Epithelial cell of proximal tubule (primary cell): ENCODE measurements at regions not wholly inside any gene's neighbourhood (a gene's known extent, or its start where the extent isn't known, plus 50 kb on each side); places are given as distances from the start of the nearest gene placed in this dataset.
"Not testable (repeated sequence)": the region's sequence is repeated elsewhere in the genome, so short reads cannot be mapped to it uniquely, and the experiment has no call there.

ENCODE experiments used
- DNase-seq: peaks from one replicate; pipeline ENCODE4 v3.0.0-alpha.2; 2011; ENCODE audit warnings: low read depth
- H3K4me3 ChIP-seq: 2 replicates; pipeline ENCODE4 v1.5.1; 2011; ENCODE audit warnings: low read depth, mild to moderate bottlenecking, low read length
- CTCF ChIP-seq: conservative IDR thresholded peaks from 2 replicates; pipeline ENCODE4 v1.5.1; 2012; ENCODE audit warnings: low read depth, mild to moderate bottlenecking, low read length

DNA sequence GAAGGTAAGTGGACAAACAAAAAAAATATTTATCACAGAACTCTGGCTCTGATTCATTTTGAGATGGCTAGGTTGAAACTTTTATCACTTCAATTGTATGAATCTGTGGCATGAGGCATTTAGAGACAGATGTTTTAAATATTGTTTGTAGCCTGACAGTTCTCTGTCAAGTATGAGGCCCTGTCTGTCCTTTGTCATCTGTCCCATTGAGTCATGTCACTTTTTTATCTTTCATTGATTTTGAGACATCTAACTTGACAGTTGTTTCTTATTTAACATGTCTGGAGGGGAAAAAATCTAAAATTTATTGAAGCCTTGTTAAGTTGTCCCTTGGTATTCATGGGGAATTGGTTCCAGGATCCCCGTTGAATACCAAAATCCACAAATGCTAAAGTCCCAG, 829.5 kb downstream of the FSCB start:
- DNase-seq = no peak
- no peak overlapping the region for H3K4me3 ChIP-seq
- no peak for TF ChIP-seq CTCF

- no peak for TF ChIP-seq CTCF
- H3K4me3 ChIP-seq = no peak overlapping the region
- no peak for DNase-seq
These were observed 832.8 kb downstream of the FSCB start for GRCh38 chr14:43674273-43674672.

GRCh38 chr14:43671716-43672485, 835.2 kb downstream of the FSCB start:
- TF ChIP-seq CTCF = no peak
- H3K4me3 ChIP-seq = no peak overlapping the region
- DNase-seq = no peak

GRCh38 chr14:43669355-43669754, 837.7 kb downstream of the FSCB start:
- H3K4me3 ChIP-seq = no peak overlapping the region
- no peak for TF ChIP-seq CTCF
- DNase-seq = no peak

DNA sequence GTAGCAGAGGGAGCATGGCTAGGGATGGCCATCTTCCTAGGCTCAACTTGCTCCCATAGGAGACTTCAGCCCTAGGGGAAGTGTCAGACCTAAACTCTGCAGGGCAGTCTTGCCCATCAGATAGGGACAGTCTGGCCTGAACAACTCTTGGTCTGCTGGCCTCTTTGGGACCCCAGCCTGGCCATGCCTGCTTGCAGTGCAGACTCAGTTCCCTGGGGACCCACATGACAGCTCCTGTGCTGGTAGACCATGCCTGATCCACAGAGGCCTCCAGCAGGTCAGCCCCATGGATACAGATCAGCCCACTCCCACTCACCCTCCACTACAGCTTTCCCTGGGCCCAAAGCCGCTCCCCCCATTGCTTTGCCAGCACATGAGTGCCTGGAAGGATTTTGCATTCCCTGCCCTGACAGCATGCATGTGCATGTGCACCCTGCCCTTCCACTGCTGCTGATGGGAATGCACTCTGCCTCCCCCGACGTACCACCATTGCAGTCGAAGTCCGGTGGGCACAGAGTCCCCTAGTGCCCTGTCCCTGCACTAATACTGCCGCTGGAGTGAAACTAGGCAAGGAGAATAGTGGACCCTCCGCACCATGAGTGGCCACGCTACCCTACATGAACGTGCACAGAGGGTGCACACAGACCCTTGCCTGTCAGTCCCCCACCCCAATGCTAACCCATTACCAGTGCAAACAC, 841.4 kb downstream of the FSCB start:
- no peak overlapping the region for H3K4me3 ChIP-seq
- TF ChIP-seq CTCF = no peak
- DNase-seq = no peak

DNA sequence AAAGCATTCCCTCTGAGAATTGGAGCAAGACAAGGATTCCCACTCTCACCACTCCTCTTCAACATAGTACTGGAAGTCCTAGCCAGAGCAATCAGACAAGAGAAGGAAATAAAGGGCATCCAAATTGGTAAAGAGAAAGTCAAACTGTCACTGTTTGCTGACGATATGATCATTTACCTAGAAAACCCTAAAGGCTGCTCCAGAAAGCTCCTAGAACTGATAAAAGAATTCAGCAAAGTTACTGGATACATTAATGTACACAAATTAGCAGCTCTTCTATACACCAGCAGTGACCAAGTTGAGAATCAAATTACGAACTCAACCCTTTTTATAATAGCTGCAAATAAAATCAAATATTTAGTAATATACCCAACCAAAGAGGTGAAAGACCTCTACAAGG, 851.9 kb downstream of the FSCB start:
- not testable (repeated sequence) for DNase-seq

GRCh38 chr14:43651896-43652295, 855.2 kb downstream of the FSCB start:
- DNase-seq = no peak
- no peak overlapping the region for H3K4me3 ChIP-seq
- no peak for TF ChIP-seq CTCF

More for the DNA sequence above, 851.9 kb downstream of the FSCB start:
- not testable (repeated sequence) for H3K4me3 ChIP-seq
